ENCODE measurements at regions not wholly inside any gene's neighbourhood (a gene's known extent, or its start where the extent isn't known, plus 50 kb on each side); places are given as distances from the start of the nearest gene placed in this dataset.

DNA sequence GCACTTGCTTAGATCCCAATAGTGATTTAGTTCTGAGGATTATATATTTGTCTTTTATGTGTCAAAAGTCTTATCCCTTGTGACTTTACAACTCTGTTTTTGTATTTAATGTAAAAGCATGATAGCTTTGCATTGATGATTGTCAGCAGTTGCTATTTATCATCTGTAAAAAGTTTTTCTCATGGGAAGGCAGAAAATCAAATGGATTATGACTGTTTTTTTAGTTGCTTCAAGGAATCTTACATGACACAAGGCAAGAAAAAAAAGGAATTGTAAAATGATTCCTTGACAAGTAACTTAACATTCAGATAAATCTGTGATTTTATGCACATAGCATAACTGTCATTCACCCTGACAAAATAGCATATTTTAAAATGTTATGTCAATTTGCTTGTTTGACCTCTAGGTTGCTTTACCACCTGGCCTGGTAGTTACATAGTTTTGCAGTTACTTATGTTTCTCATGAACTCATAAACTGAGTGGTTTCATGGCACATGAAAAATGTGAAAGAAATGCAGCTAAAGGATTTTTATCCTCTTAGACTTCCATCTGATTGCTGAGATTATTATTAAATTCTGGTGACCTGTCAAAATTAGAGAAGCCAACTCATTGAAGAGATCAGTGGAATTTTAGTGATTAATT is 622.6 kb downstream of the ADGRL2 start:
- no peak overlapping the region for H3K4ac ChIP-seq (ENCODE audit: low read depth, low read length)
- H4K20me1 ChIP-seq (ENCODE audit: insufficient read depth, low read length): no peaks in the 10 kb centered on the region
- intact Hi-C loops (cut with micrococcal nuclease): no loop called here
- H3K4me1 ChIP-seq (ENCODE audit: control insufficient read depth, insufficient read depth, low read length): no peaks in the 10 kb centered on the region
- DNase-seq: no peak
- TF ChIP-seq FOS (IDR thresholded peaks at IDR 0.05; ENCODE audit: low read depth, low read length) (no peak), MXI1 (IDR thresholded peaks at IDR 0.05; ENCODE audit: borderline replicate concordance, low read depth, low read length) (no peak), ELK1 (IDR thresholded peaks at IDR 0.05; ENCODE audit: borderline replicate concordance, low read depth, low read length) (no peak), MAZ (IDR thresholded peaks at IDR 0.05; ENCODE audit: borderline replicate concordance, low read depth, low read length) (no peak), RCOR1 (IDR thresholded peaks at IDR 0.05; ENCODE audit: insufficient replicate concordance, low read length) (no peak), RAD21 (IDR thresholded peaks at IDR 0.05; ENCODE audit: low read length) (no peak)
- H3K56ac ChIP-seq (ENCODE audit: extremely low read depth, insufficient read depth, low read length): no peak overlapping the region
- H3K27me3 ChIP-seq (ENCODE audit: control insufficient read depth, insufficient read depth, low read length): no peaks in the 10 kb centered on the region
- H2BK120ac ChIP-seq (ENCODE audit: low read depth, low read length): no peak overlapping the region
- H2AK5ac ChIP-seq (ENCODE audit: low read depth, low read length): no peak overlapping the region
- H3K9ac ChIP-seq (ENCODE audit: low read depth, low read length): no peak overlapping the region
- H3K18ac ChIP-seq (ENCODE audit: low read depth, low read length): no peak overlapping the region
- no peak overlapping the region for H3K4me2 ChIP-seq (ENCODE audit: low read depth, low read length)
- no peaks in the 10 kb centered on the region for H3K9me1 ChIP-seq (ENCODE audit: insufficient read depth, low read length)
- H4K91ac ChIP-seq (ENCODE audit: insufficient read depth, low read depth, low read length): no peak overlapping the region
- no peak overlapping the region for H4K8ac ChIP-seq (ENCODE audit: low read depth in 2 of 2, low read length in 2 of 2)
- H2BK20ac ChIP-seq (ENCODE audit: low read depth, low read length): no peak overlapping the region
- H3K9me3 ChIP-seq (ENCODE audit: control insufficient read depth, insufficient read depth, low read length): no peaks in the 10 kb centered on the region; the same call in 1 of the 2 replicates
- H2AK9ac ChIP-seq (replicated peaks; ENCODE audit: low read depth, low read length, poor library complexity): no peak overlapping the region
- ATAC-seq (ENCODE audit: low read depth): no peak
- H4K5ac ChIP-seq (ENCODE audit: low read depth, low read length): no peak overlapping the region
- no peak overlapping the region for H3K4me3 ChIP-seq (ENCODE audit: insufficient read depth, low read depth, low read length)
- no peak overlapping the region for H3K23ac ChIP-seq (ENCODE audit: low read depth, low read length)
- dilution Hi-C loops (cut with HindIII; ENCODE audit: low sequenced_read_pairs, unreplicated experiment): no loop called here
- H2BK5ac ChIP-seq (ENCODE audit: low read depth, low read length, poor library complexity, severe bottlenecking): no peak overlapping the region
- H3K14ac ChIP-seq (replicated peaks; ENCODE audit: low read depth, low read length): no peak overlapping the region
- BruUV-seq (replicated peaks): no TSS peak
- no peaks in the 10 kb centered on the region for H3K79me1 ChIP-seq (ENCODE audit: low read depth in 1 of 2, low read length in 2 of 2)
- in situ Hi-C loops (cut with MboI; ENCODE audit: low sequenced_read_pairs): no loop called here
- ChIA-PET CTCF (no interaction called here), POLR2A (ENCODE audit: unreplicated experiment) (no interaction called here)
- H3K27ac ChIP-seq (ENCODE audit: insufficient read depth, low read length): no peak overlapping the region
- H3K36me3 ChIP-seq (ENCODE audit: control insufficient read depth, insufficient read depth, low read length): no peaks in the 10 kb centered on the region
- no peak overlapping the region for H2BK15ac ChIP-seq (ENCODE audit: low read depth, low read length)
- H2AFZ ChIP-seq (replicated peaks; ENCODE audit: low read length, poor library complexity): no peak overlapping the region
